ENCODE measurements at regions not wholly inside any gene's neighbourhood (a gene's known extent, or its start where the extent isn't known, plus 50 kb on each side); places are given as distances from the start of the nearest gene placed in this dataset.

- DNase-seq (ENCODE audit: low read depth) = no peak
- no peak overlapping the region for H3K4me3 ChIP-seq (ENCODE audit: control insufficient read depth, low read depth, low read length)
- TF ChIP-seq, protein P1, sequence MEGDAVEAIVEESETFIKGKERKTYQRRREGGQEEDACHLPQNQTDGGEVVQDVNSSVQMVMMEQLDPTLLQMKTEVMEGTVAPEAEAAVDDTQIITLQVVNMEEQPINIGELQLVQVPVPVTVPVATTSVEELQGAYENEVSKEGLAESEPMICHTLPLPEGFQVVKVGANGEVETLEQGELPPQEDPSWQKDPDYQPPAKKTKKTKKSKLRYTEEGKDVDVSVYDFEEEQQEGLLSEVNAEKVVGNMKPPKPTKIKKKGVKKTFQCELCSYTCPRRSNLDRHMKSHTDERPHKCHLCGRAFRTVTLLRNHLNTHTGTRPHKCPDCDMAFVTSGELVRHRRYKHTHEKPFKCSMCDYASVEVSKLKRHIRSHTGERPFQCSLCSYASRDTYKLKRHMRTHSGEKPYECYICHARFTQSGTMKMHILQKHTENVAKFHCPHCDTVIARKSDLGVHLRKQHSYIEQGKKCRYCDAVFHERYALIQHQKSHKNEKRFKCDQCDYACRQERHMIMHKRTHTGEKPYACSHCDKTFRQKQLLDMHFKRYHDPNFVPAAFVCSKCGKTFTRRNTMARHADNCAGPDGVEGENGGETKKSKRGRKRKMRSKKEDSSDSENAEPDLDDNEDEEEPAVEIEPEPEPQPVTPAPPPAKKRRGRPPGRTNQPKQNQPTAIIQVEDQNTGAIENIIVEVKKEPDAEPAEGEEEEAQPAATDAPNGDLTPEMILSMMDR (conservative IDR thresholded peaks at IDR 0.05; ENCODE audit: control insufficient read depth, insufficient read depth, low read depth, low read length) = no peak
These were observed 1086.4 kb upstream of the PCDH10 start for GRCh38 chr4:132062611-132063239.

DNA sequence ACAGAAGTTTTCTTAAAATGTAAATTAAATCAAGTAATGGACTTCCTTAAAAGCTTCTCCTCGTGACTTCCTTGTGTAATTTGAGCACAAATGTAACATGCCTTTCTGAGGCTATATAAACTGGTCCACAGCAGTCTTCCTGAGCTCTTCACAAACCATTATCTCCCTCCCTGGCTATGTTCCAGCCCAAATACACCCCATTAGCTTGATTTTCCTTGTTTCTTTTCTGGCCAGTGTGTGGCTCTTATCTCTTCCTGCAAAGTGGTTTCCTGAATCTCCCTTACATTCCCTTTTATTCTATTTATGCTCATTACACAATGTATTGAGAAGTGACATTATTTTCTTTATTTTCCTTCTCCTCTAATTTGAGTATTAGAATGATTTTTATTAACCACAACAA lies 1085.3 kb upstream of the PCDH10 start:
- TF ChIP-seq, protein P1 (conservative IDR thresholded peaks at IDR 0.05; ENCODE audit: control insufficient read depth, insufficient read depth, low read depth, low read length) = no peak
- DNase-seq (ENCODE audit: low read depth) = no peak

GRCh38 chr4:132065940-132066495 lies 1083.1 kb upstream of the PCDH10 start:
- no peak overlapping the region for H3K4me3 ChIP-seq (ENCODE audit: control insufficient read depth, low read depth, low read length)
- peak; percentile 64 for DNase-seq (ENCODE audit: low read depth)

More for the DNA sequence above, 1085.3 kb upstream of the PCDH10 start:
- H3K4me3 ChIP-seq (ENCODE audit: control insufficient read depth, low read depth, low read length) = no peak overlapping the region

DNA sequence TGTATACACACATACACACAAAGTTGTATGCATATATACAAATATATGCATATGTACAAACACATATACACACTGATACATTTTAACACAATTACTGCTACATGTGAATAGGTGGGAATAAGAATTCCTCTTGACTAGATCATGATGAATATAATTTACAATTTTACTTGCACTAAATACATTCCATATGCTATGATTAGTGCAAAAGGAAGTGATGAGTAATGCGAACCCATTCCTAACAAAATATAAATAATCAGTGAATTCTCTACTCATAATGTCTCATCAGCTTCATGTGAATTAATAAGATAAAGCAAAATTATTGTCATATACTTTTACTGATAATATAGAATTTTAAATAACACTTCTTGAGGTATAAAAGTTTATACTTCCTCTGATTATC lies 1077.3 kb upstream of the PCDH10 start:
- TF ChIP-seq, protein P1 (conservative IDR thresholded peaks at IDR 0.05; ENCODE audit: control insufficient read depth, insufficient read depth, low read depth, low read length) = no peak
- no peak overlapping the region for H3K4me3 ChIP-seq (ENCODE audit: control insufficient read depth, low read depth, low read length)
- DNase-seq (ENCODE audit: low read depth) = peak; percentile 52

More at GRCh38 chr4:132065940-132066495, 1083.1 kb upstream of the PCDH10 start:
- TF ChIP-seq, protein P1 (conservative IDR thresholded peaks at IDR 0.05; ENCODE audit: control insufficient read depth, insufficient read depth, low read depth, low read length) = no peak

GRCh38 chr4:132076829-132077228 lies 1072.3 kb upstream of the PCDH10 start:
- DNase-seq (ENCODE audit: low read depth) = no peak
- no peak overlapping the region for H3K4me3 ChIP-seq (ENCODE audit: control insufficient read depth, low read depth, low read length)
- TF ChIP-seq, protein P1 (conservative IDR thresholded peaks at IDR 0.05; ENCODE audit: control insufficient read depth, insufficient read depth, low read depth, low read length) = no peak

- no peak for DNase-seq (ENCODE audit: low read depth)
- no peak overlapping the region for H3K4me3 ChIP-seq (ENCODE audit: control insufficient read depth, low read depth, low read length)
- TF ChIP-seq, protein P1 (conservative IDR thresholded peaks at IDR 0.05; ENCODE audit: control insufficient read depth, insufficient read depth, low read depth, low read length) = no peak
These were observed 1064.0 kb upstream of the PCDH10 start for GRCh38 chr4:132085105-132085504.

Data from fibroblast of mammary gland (primary cell).